Tibial artery (tissue), 4 donors: ENCODE measurements at regions not wholly inside any gene's neighbourhood (a gene's known extent, or its start where the extent isn't known, plus 50 kb on each side); places are given as distances from the start of the nearest gene placed in this dataset.

ENCODE experiments used
- DNase-seq, 2 donors: peaks; one replicate each; pipeline ENCODE4 v3.0.0-alpha.2; 2019
- H3K27ac ChIP-seq, 2 donors: fragments of 200-600 bp; sonication (generic) in 1 of 2; 1 replicate in 1 of 2; 2 replicates in 1 of 2; pipeline ENCODE4 v1.5.1; 2018 to 2019; ENCODE audit warnings: mild to moderate bottlenecking in 1 of 2
- H3K27me3 ChIP-seq, 2 donors: fragments of 200-600 bp; sonication (generic) in 1 of 2; one replicate each; pipeline versions ENCODE4 v1.5.1 to v1.6.0; 2016 to 2019
- H3K36me3 ChIP-seq, 3 donors: fragments of 200-600 bp; sonication (generic) in 2 of 3; one replicate each; pipeline ENCODE4 v1.5.1; 2016 to 2019; ENCODE audit warnings: mild to moderate bottlenecking in 2 of 3
- H3K4me1 ChIP-seq, 4 donors: fragments of 200-600 bp; sonication (generic) in 2 of 4; 1 replicate in 3 of 4; 2 replicates in 1 of 4; pipeline ENCODE4 v1.5.1; 2016 to 2019
- H3K4me3 ChIP-seq, 2 donors: fragments of 200-600 bp; sonication (generic) in 1 of 2; 1 replicate in 1 of 2; 2 replicates in 1 of 2; pipeline ENCODE4 v1.5.1; 2018 to 2019; ENCODE audit warnings: mild to moderate bottlenecking in 2 of 2
- H3K9me3 ChIP-seq, 3 donors: fragments of 200-600 bp; sonication (generic) in 1 of 3; one replicate each; pipeline ENCODE4 v1.5.1; 2016 to 2019
- intact Hi-C: fragments of 100-400 bp; cut with DNase I; formaldehyde crosslinking; loops from one replicate; pipeline ENCODE4 v1.15.0; 2023; ENCODE audit warnings: low total_unique reads
- TF ChIP-seq, protein P1 (sequence below), 2 experiments: fragments of 200-600 bp in 1 of 2; fragments of 450-650 bp in 1 of 2; IDR thresholded peaks; one replicate each; pipeline ENCODE4 v1.5.1; 2017 to 2019; ENCODE audit warnings: antibody characterized with exemption in 2 of 2, mild to moderate bottlenecking in 1 of 2, moderate library complexity in 1 of 2

DNA sequence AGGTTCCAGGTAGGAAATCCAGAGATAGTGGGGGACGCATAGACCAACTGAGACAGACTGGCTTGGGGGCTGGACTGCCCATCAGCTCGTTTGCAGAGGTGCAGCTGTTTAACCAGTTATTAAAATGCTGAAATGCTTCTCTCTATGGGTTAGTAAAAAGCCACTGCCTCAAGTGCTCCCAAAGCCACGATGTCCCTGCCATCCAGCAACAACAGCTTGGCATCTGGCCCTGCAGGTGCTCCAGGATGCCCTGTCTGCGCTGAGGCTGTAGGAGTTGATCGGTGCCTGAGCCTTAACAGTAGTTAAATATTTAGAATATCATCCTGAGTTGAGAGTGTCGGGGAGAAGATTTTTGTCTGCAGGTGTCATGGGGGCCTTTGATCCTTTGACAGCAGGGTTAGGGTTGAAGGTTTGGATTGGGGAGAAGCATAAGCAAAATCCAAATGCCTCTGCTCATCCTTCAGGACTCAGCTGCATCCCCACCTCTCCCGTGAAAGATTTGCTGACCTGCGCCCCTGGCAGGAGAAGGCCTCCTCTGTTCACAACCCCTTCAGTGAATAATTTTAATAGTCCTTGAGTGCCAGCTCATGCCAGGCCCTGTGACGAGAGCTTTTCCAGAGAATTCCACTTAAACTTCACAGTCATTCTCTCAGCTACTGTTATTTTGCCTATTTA, 127.3 kb upstream of the PWP1 start:
- Histone ChIP-seq H3K4me3 (no peak overlapping the region), H3K9me3 (no peaks in the 10 kb centered on the region), H3K27me3 (no peaks in the 10 kb centered on the region), H3K27ac (no peak overlapping the region), H3K4me1 (no peaks in the 10 kb centered on the region), H3K36me3 (no peaks in the 10 kb centered on the region)
- TF ChIP-seq, protein P1, sequence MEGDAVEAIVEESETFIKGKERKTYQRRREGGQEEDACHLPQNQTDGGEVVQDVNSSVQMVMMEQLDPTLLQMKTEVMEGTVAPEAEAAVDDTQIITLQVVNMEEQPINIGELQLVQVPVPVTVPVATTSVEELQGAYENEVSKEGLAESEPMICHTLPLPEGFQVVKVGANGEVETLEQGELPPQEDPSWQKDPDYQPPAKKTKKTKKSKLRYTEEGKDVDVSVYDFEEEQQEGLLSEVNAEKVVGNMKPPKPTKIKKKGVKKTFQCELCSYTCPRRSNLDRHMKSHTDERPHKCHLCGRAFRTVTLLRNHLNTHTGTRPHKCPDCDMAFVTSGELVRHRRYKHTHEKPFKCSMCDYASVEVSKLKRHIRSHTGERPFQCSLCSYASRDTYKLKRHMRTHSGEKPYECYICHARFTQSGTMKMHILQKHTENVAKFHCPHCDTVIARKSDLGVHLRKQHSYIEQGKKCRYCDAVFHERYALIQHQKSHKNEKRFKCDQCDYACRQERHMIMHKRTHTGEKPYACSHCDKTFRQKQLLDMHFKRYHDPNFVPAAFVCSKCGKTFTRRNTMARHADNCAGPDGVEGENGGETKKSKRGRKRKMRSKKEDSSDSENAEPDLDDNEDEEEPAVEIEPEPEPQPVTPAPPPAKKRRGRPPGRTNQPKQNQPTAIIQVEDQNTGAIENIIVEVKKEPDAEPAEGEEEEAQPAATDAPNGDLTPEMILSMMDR (IDR thresholded peaks at IDR 0.05): no peak
- DNase-seq: no peak
- intact Hi-C loops: no loop called here

DNA sequence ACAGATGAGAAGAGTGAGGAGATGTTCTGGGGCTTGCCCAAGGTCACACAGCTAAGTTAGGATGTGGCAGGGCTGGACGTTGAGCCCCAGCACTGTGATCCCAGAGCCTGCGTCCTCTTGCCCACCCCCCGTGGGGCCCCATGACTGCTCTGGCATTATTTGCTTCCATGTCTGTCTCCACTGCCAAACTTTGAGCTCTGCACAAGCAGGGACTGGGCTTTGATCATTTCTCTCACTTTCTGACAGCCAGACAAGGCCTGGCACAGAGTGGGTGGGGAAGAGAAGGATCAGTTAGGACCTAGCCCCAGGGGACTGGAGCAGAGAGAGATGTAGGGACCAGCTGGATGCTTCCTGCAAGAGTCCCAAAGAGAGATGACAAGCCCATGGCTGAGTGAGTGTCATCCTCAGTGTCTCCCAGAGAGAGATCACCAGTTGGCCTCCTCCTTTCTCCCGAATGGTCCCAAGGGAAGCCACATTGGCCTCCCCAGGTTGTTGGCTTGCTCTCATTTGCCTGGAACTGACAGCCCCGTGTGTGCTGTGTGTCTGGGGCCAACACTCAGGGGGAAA, 126.7 kb upstream of the PWP1 start:
- Histone ChIP-seq H3K4me3 (no peak overlapping the region), H3K9me3 (no peaks in the 10 kb centered on the region), H3K27me3 (no peaks in the 10 kb centered on the region), H3K27ac (no peak overlapping the region), H3K36me3 (no peaks in the 10 kb centered on the region), H3K4me1 (no peaks in the 10 kb centered on the region)
- no peak for DNase-seq
- TF ChIP-seq, protein P1 (IDR thresholded peaks at IDR 0.05): no peak
- intact Hi-C loops: no loop called here

DNA sequence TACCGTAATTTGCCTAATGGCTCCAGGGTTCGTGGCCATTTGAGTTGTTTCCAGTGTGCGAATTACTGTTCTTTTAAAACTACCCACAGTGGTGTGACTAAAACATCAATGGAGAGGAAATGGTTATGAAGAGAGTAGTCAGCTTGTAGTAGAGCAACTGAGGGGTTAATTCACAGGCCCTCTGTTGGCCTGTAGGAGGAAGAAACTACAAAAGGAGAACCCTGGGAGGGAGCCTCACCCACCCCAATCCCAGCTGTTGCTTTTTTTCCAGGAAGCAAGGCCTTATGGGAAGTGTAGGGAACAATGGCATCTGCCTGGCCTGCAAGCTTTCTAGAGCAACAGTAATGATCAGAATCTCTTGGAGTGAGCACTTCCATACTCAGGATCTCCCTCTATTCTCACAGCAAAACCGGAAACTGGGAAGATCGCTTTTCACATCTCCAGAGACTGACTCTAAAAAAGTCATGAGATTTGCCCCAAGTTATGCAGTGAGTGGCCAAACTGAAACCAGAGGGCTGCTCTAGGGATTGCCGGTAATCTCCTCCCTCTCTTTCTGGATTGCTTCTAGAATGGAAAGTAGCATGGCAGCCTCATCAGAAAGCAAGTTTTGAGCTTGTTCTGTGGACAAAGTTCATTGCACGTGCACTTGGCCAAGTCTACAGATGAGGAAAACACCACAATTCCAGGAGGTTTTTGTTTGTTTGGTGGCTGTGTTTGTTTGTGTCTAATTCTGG, 125.3 kb upstream of the PWP1 start:
- TF ChIP-seq, protein P1 (IDR thresholded peaks at IDR 0.05): no peak

DNA sequence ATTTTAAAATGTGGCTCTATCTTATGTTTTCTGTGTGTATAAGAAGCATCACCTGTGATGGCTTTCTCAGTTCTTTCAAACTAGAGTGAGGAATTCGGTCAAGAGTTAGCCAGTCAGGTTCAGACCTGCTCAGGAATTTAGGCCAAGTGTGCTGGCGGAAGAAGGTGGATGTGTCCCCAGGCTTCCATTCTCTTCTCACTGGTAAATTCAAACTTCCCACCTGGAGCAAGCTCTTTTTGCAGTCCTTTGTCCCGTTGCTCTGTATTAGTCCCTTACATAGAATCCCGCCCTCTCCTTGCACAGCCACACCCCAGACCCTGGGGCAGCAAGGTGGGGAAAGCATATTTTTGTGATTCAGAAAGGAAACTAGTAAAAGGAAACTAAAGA, 124.7 kb upstream of the PWP1 start:
- intact Hi-C loops: no loop called here
- no peak overlapping the region for H3K27ac ChIP-seq
- no peaks in the 10 kb centered on the region for H3K4me1 ChIP-seq
- no peaks in the 10 kb centered on the region for H3K36me3 ChIP-seq
- H3K27me3 ChIP-seq: no peaks in the 10 kb centered on the region
- H3K9me3 ChIP-seq: no peaks in the 10 kb centered on the region
- no peak for DNase-seq
- no peak overlapping the region for H3K4me3 ChIP-seq
- TF ChIP-seq, protein P1 (IDR thresholded peaks at IDR 0.05): no peak

More for the DNA sequence above, 125.3 kb upstream of the PWP1 start:
- H3K36me3 ChIP-seq: no peaks in the 10 kb centered on the region
- H3K27ac ChIP-seq: no peak overlapping the region
- no peaks in the 10 kb centered on the region for H3K9me3 ChIP-seq
- intact Hi-C loops: no loop called here
- no peaks in the 10 kb centered on the region for H3K4me1 ChIP-seq
- H3K27me3 ChIP-seq: no peaks in the 10 kb centered on the region
- H3K4me3 ChIP-seq: no peak overlapping the region
- DNase-seq: no peak

DNA sequence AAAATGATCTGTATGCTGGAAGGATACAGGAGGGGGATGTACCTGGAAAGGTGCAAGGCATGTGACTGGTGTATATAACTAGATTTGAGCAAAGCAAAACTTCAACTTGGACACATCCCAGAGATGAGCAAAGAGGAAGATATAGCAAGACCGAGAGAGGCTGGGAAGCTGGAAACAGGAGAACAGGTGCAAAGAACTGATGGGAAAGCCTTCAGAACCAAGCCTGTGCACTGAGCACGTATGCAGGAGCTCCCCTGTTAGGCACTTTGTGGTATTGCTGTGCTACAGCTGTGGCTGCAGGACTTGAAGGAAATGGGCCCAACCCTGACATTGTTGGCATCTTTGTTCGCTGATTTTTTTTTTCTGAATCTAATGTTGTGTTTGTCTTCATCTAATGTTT, 120.7 kb upstream of the PWP1 start:
- intact Hi-C loops: no loop called here
- Histone ChIP-seq H3K27ac (no peak overlapping the region), H3K9me3 (no peaks in the 10 kb centered on the region), H3K27me3 (no peaks in the 10 kb centered on the region), H3K4me1 (no peaks in the 10 kb centered on the region), H3K36me3 (no peaks in the 10 kb centered on the region), H3K4me3 (no peak overlapping the region)
- DNase-seq: no peak
- TF ChIP-seq, protein P1 (IDR thresholded peaks at IDR 0.05): no peak
